KMS-11 (cell line): ENCODE measurements at regions not wholly inside any gene's neighbourhood (a gene's known extent, or its start where the extent isn't known, plus 50 kb on each side); places are given as distances from the start of the nearest gene placed in this dataset.

Experiments
- H2AFZ ChIP-seq: fragments of 200-600 bp; sonication (generic); 2 replicates; pipeline ENCODE4 v1.6.1; 2016; ENCODE audit warnings: antibody characterized with exemption, mixed run types, low read depth
- H3K27ac ChIP-seq: fragments of 200-600 bp; sonication (generic); 2 replicates; pipeline ENCODE4 v1.6.1; 2016; ENCODE audit warnings: mild to moderate bottlenecking, mixed run types
- H3K27me3 ChIP-seq: fragments of 200-600 bp; sonication (generic); 2 replicates; pipeline ENCODE4 v1.6.1; 2017; ENCODE audit warnings: mild to moderate bottlenecking, low read depth, mixed run types, moderate library complexity; ENCODE audit not compliant: insufficient read depth
- H3K36me3 ChIP-seq: fragments of 200-600 bp; sonication (generic); 2 replicates; pipeline ENCODE4 v1.6.1; 2017; ENCODE audit warnings: mild to moderate bottlenecking, mixed run types; ENCODE audit not compliant: insufficient read depth
- H3K4me1 ChIP-seq: fragments of 200-600 bp; sonication (generic); 2 replicates; pipeline ENCODE4 v1.6.1; 2016; ENCODE audit warnings: mild to moderate bottlenecking, low read depth, mixed run types; ENCODE audit not compliant: poor library complexity, severe bottlenecking
- H3K4me2 ChIP-seq: fragments of 200-600 bp; sonication (generic); 2 replicates; pipeline ENCODE4 v1.7.0; 2016; ENCODE audit warnings: mild to moderate bottlenecking, mixed run types
- H3K4me3 ChIP-seq: fragments of 200-600 bp; sonication (generic); IDR thresholded peaks from 2 replicates; pipeline ENCODE4 v1.6.1; 2017; ENCODE audit warnings: low read depth, low read length, mixed read lengths; ENCODE audit not compliant: insufficient read depth
- H3K79me2 ChIP-seq: fragments of 200-600 bp; sonication (generic); 2 replicates; pipeline ENCODE4 v1.6.1; 2016; ENCODE audit warnings: low read depth, mixed run types; ENCODE audit not compliant: insufficient read depth
- H3K9ac ChIP-seq: fragments of 200-600 bp; sonication (generic); 2 replicates; pipeline ENCODE4 v1.6.1; 2016; ENCODE audit warnings: mild to moderate bottlenecking, mixed run types
- H4K20me1 ChIP-seq: fragments of 200-600 bp; sonication (generic); 2 replicates; pipeline ENCODE4 v1.6.1; 2016; ENCODE audit warnings: mild to moderate bottlenecking, mixed run types; ENCODE audit not compliant: insufficient read depth
- TF ChIP-seq, protein P1 (sequence below): fragments of 200-600 bp; sonication (generic); conservative IDR thresholded peaks from 2 replicates; pipeline ENCODE4 v1.6.1; 2017; ENCODE audit warnings: low read depth, mild to moderate bottlenecking, antibody characterized with exemption, low read length, moderate library complexity, mixed read lengths

- TF ChIP-seq, protein P1, sequence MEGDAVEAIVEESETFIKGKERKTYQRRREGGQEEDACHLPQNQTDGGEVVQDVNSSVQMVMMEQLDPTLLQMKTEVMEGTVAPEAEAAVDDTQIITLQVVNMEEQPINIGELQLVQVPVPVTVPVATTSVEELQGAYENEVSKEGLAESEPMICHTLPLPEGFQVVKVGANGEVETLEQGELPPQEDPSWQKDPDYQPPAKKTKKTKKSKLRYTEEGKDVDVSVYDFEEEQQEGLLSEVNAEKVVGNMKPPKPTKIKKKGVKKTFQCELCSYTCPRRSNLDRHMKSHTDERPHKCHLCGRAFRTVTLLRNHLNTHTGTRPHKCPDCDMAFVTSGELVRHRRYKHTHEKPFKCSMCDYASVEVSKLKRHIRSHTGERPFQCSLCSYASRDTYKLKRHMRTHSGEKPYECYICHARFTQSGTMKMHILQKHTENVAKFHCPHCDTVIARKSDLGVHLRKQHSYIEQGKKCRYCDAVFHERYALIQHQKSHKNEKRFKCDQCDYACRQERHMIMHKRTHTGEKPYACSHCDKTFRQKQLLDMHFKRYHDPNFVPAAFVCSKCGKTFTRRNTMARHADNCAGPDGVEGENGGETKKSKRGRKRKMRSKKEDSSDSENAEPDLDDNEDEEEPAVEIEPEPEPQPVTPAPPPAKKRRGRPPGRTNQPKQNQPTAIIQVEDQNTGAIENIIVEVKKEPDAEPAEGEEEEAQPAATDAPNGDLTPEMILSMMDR, result no peak
- no peaks in the 10 kb centered on the region for H3K27me3 ChIP-seq
- no peak overlapping the region for H3K27ac ChIP-seq
- no peaks in the 10 kb centered on the region for H3K4me1 ChIP-seq
- no peak overlapping the region for H2AFZ ChIP-seq
- H3K79me2 ChIP-seq, result no peaks in the 10 kb centered on the region
- no peaks in the 10 kb centered on the region for H4K20me1 ChIP-seq
- H3K9ac ChIP-seq, result no peak overlapping the region
- H3K4me2 ChIP-seq, result no peak overlapping the region
- no peaks in the 10 kb centered on the region for H3K36me3 ChIP-seq
- no peak overlapping the region for H3K4me3 ChIP-seq
These were observed 168.6 kb downstream of the SEMA6D start for GRCh38 chr15:47885920-47886319.

GRCh38 chr15:47887241-47887800 lies 170.0 kb downstream of the SEMA6D start:
- H3K27ac ChIP-seq, result no peak overlapping the region
- H3K27me3 ChIP-seq, result no peaks in the 10 kb centered on the region
- H3K4me2 ChIP-seq, result no peak overlapping the region
- H3K4me1 ChIP-seq, result no peaks in the 10 kb centered on the region
- H3K79me2 ChIP-seq, result no peaks in the 10 kb centered on the region
- H2AFZ ChIP-seq, result no peak overlapping the region
- H4K20me1 ChIP-seq, result no peaks in the 10 kb centered on the region
- no peak overlapping the region for H3K9ac ChIP-seq
- H3K4me3 ChIP-seq, result no peak overlapping the region
- TF ChIP-seq, protein P1, result no peak
- H3K36me3 ChIP-seq, result no peaks in the 10 kb centered on the region

DNA sequence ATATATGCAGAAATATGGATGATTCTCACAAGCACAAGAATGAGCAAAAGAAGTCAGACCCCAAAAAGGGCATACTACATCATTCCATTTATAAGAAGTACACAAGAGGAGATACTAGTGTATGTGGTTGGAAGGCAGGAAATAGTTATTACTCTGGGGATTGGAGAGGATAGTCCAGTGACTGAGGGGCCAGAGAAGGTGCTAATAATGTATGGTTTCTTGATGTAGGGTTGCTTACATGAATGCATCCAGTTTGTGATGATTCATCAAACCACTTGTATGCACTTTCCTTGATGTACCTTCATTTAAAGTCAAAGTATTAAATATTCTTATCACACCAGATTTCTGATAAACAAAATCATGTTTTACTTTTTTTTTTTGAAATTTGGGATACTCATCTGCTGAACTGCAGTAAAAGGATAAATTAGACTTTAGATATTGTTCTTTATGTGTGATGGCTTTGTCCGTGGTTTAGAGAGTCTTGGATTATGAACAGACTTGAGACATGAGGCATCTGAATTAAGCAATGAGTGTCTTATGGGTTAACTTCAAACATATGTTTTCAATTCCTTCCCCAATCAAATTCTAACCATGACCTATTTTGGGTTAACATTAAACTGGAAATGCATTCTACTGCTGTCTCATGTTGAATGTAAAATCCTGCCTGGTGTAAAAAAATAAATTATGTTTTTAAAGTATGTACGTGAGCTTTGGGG lies 171.2 kb downstream of the SEMA6D start:
- H3K4me1 ChIP-seq, result no peaks in the 10 kb centered on the region
- no peak overlapping the region for H3K4me2 ChIP-seq
- H3K36me3 ChIP-seq, result no peaks in the 10 kb centered on the region
- TF ChIP-seq, protein P1, result no peak
- H3K79me2 ChIP-seq, result no peaks in the 10 kb centered on the region
- H3K4me3 ChIP-seq, result no peak overlapping the region
- H2AFZ ChIP-seq, result no peak overlapping the region
- no peak overlapping the region for H3K9ac ChIP-seq
- H3K27ac ChIP-seq, result no peak overlapping the region
- H4K20me1 ChIP-seq, result no peaks in the 10 kb centered on the region
- no peaks in the 10 kb centered on the region for H3K27me3 ChIP-seq

- Histone ChIP-seq H3K4me3 (no peak overlapping the region), H2AFZ (no peak overlapping the region), H3K79me2 (no peaks in the 10 kb centered on the region), H3K4me1 (no peaks in the 10 kb centered on the region), H3K9ac (no peak overlapping the region), H3K27ac (no peak overlapping the region), H3K27me3 (no peaks in the 10 kb centered on the region), H3K36me3 (no peaks in the 10 kb centered on the region), H3K4me2 (no peak overlapping the region), H4K20me1 (no peaks in the 10 kb centered on the region)
- TF ChIP-seq, protein P1, result no peak
These were observed 173.3 kb downstream of the SEMA6D start for GRCh38 chr15:47890397-47891150.
